Hepatocyte (in vitro differentiated cells): ENCODE measurements at regions not wholly inside any gene's neighbourhood (a gene's known extent, or its start where the extent isn't known, plus 50 kb on each side); places are given as distances from the start of the nearest gene placed in this dataset.

ENCODE experiments used
- CTCF ChIP-seq: fragments of 200-600 bp; sonication (generic); IDR thresholded peaks from 2 replicates; pipeline ENCODE4 v1.5.1; 2016; ENCODE audit warnings: antibody characterized with exemption, mild to moderate bottlenecking; ENCODE audit not compliant: poor library complexity
- EZH2 ChIP-seq: fragments of 200-600 bp; sonication (generic); IDR thresholded peaks from 2 replicates; pipeline ENCODE4 v1.6.1; 2016; ENCODE audit warnings: antibody characterized with exemption, mild to moderate bottlenecking, borderline replicate concordance

DNA sequence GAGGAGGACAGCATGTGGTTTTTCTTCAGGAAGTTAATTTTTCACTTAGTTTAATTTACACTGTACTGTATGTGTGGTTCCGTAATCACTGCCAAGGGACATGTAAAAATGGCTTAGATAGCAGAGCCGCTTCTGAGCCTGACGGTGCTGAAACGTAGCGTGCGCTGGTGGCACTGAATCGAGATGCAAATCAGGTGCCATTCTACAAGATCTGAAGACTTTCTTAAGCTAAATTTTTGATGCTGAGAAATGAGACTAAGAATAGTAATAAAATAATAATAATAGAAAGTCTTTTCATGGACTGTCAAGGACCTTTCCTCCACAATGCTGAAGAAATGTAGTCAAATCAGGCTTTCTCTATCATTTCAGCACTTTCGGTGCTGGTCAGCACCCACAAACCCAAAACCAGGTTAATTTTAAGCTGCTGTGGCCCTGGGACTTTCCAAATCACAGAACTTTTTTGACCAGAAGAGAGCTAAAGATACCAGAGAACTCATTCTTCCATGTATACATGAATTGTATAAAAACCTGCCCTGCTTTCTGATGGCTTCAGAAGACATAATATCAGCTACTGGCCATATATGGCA is 183.3 kb upstream of the LMO3 start:
- no peak for TF ChIP-seq CTCF
- no peak for TF ChIP-seq EZH2
